Keratinocyte (primary cell): ENCODE measurements at regions not wholly inside any gene's neighbourhood (a gene's known extent, or its start where the extent isn't known, plus 50 kb on each side); places are given as distances from the start of the nearest gene placed in this dataset.

Experiments
- DNase-seq: peaks from one replicate; pipeline ENCODE4 v3.0.0-alpha.2; 2011; ENCODE audit warnings: low read depth, missing footprints, low spot score
- FAIRE-seq: peaks from 2 replicates; lab custom pipeline; 2011; peaks lifted over from hg19 to GRCh38; lab: Jason Lieb, UNC
- H2AFZ ChIP-seq: 2 replicates; pipeline ENCODE4 v1.6.0; 2012; ENCODE audit warnings: low read length, control low read depth, inconsistent platforms; ENCODE audit not compliant: control insufficient read depth
- H3K27ac ChIP-seq: 2 replicates; pipeline ENCODE4 v1.5.1; 2011; ENCODE audit warnings: low read length; ENCODE audit not compliant: control insufficient read depth, insufficient read depth
- H3K27me3 ChIP-seq: 3 replicates; pipeline ENCODE4 v1.6.0; 2011; ENCODE audit warnings: low read length; ENCODE audit not compliant: control insufficient read depth, insufficient read depth; ENCODE audit errors: extremely low read depth
- H3K36me3 ChIP-seq, 2 experiments: 2 replicates in 1 of 2; 3 replicates in 1 of 2; pipeline ENCODE4 v1.5.1; 2011; ENCODE audit warnings: low read length in 2 of 2, mild to moderate bottlenecking in 1 of 2; ENCODE audit not compliant: control insufficient read depth in 2 of 2, insufficient read depth in 2 of 2; ENCODE audit errors: extremely low read depth in 1 of 2
- H3K4me1 ChIP-seq: 3 replicates; pipeline ENCODE4 v1.5.1; 2011; ENCODE audit warnings: low read length; ENCODE audit not compliant: control insufficient read depth, insufficient read depth; ENCODE audit errors: extremely low read depth
- H3K4me2 ChIP-seq: 3 replicates; pipeline ENCODE4 v1.6.0; 2011; ENCODE audit warnings: low read depth, low read length; ENCODE audit not compliant: control insufficient read depth, insufficient read depth; ENCODE audit errors: extremely low read depth
- H3K4me3 ChIP-seq, 3 experiments: fragments of 200-600 bp in 1 of 3; sonication (generic) in 1 of 3; 2 replicates in 2 of 3; 3 replicates in 1 of 3; pipeline ENCODE4 v1.5.1; 2011 to 2016; ENCODE audit warnings: low read length in 3 of 3, mild to moderate bottlenecking in 3 of 3, control low read depth in 2 of 3, inconsistent platforms in 1 of 3, low read depth in 1 of 3, mixed read lengths in 1 of 3, mixed run types in 1 of 3, moderate library complexity in 1 of 3; ENCODE audit not compliant: control insufficient read depth in 2 of 3, insufficient read depth in 2 of 3; ENCODE audit errors: extremely low read depth in 1 of 3
- H3K79me2 ChIP-seq: 2 replicates; pipeline ENCODE4 v1.6.0; 2012; ENCODE audit warnings: low read length; ENCODE audit not compliant: control insufficient read depth, insufficient read depth
- H3K9ac ChIP-seq: 3 replicates; pipeline ENCODE4 v1.6.0; 2011; ENCODE audit warnings: low read length; ENCODE audit not compliant: control insufficient read depth, insufficient read depth; ENCODE audit errors: extremely low read depth
- H3K9me1 ChIP-seq: 3 replicates; pipeline ENCODE4 v1.6.0; 2011; ENCODE audit warnings: low read length; ENCODE audit not compliant: control insufficient read depth, insufficient read depth; ENCODE audit errors: extremely low read depth
- H3K9me3 ChIP-seq: 2 replicates; pipeline ENCODE4 v1.5.1; 2012; ENCODE audit warnings: low read depth, low read length; ENCODE audit not compliant: control insufficient read depth
- H4K20me1 ChIP-seq: 3 replicates; pipeline ENCODE4 v1.6.0; 2011; ENCODE audit warnings: low read length; ENCODE audit not compliant: control insufficient read depth, insufficient read depth; ENCODE audit errors: extremely low read depth
- EZH2 ChIP-seq: IDR thresholded peaks from one replicate; pipeline ENCODE4 v1.6.1; 2012; ENCODE audit warnings: inconsistent platforms, mild to moderate bottlenecking, low read length, moderate library complexity
- dilution Hi-C: fragments of 300-500 bp; cut with MboI; formaldehyde crosslinking; loops from one replicate; pipeline ENCODE4 v1.7.0; 2020; ENCODE audit warnings: low sequenced_read_pairs; ENCODE audit not compliant: extremely low pct_ligation_motif_present
- TF ChIP-seq, protein P1 (sequence below), 3 experiments: IDR thresholded peaks in 1 of 3; conservative IDR thresholded peaks in 1 of 3; optimal IDR thresholded peaks in 1 of 3; 2 replicates in 2 of 3; 3 replicates in 1 of 3; pipeline versions ENCODE3 to v1.5.1; 2011; ENCODE audit warnings: low read length in 3 of 3, mild to moderate bottlenecking in 3 of 3, moderate library complexity in 2 of 3, control low read depth in 1 of 3, inconsistent platforms in 1 of 3; ENCODE audit not compliant: insufficient read depth in 2 of 3; ENCODE audit errors: extremely low read depth in 1 of 3

GRCh38 chr20:60931696-60932095 lies 320.4 kb upstream of the CDH4 start:
- Histone ChIP-seq H3K79me2 (no peaks in the 10 kb centered on the region), H3K27ac (no peak overlapping the region), H3K36me3 (no peaks in the 10 kb centered on the region), H4K20me1 (no peaks in the 10 kb centered on the region), H3K9me1 (no peaks in the 10 kb centered on the region), H2AFZ (no peak overlapping the region), H3K4me2 (no peak overlapping the region), H3K27me3 (peaks cover 4% of the 10 kb centered on the region), H3K4me1 (no peaks in the 10 kb centered on the region), H3K4me3 (no peak overlapping the region), H3K9ac (no peak overlapping the region), H3K9me3 (no peaks in the 10 kb centered on the region)
- DNase-seq (no peak), FAIRE-seq (no peak)
- dilution Hi-C loops = no loop called here
- TF ChIP-seq, protein P1, sequence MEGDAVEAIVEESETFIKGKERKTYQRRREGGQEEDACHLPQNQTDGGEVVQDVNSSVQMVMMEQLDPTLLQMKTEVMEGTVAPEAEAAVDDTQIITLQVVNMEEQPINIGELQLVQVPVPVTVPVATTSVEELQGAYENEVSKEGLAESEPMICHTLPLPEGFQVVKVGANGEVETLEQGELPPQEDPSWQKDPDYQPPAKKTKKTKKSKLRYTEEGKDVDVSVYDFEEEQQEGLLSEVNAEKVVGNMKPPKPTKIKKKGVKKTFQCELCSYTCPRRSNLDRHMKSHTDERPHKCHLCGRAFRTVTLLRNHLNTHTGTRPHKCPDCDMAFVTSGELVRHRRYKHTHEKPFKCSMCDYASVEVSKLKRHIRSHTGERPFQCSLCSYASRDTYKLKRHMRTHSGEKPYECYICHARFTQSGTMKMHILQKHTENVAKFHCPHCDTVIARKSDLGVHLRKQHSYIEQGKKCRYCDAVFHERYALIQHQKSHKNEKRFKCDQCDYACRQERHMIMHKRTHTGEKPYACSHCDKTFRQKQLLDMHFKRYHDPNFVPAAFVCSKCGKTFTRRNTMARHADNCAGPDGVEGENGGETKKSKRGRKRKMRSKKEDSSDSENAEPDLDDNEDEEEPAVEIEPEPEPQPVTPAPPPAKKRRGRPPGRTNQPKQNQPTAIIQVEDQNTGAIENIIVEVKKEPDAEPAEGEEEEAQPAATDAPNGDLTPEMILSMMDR (optimal IDR thresholded peaks at IDR 0.05 in 1 of 3, IDR thresholded peaks at IDR 0.05 in 1 of 3, conservative IDR thresholded peaks at IDR 0.05 in 1 of 3; ENCODE audit: extremely low read depth in 1 of 3, insufficient read depth in 2 of 3, low read length in 3 of 3) = no peak
- TF ChIP-seq EZH2 = no peak

DNA sequence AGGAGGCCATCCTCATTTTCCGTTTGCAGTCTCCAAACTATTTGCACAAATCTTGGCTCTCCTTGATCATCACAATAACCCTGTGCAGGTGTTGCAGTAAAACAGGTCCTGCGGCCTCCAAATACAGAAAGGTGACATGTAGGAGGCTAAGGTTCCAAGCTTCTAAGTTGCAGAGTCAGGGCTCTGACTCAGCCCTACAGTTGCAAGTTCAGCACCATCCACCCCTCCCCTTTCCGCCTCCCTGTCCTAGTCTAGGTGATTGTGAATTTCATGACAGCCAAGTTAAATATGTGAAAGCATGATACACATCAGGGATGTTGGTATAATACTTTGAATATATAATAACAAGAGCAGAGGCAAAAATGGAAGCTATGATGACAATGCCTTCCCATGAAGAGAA lies 317.3 kb upstream of the CDH4 start:
- Histone ChIP-seq H2AFZ (no peak overlapping the region), H3K4me3 (no peak overlapping the region), H3K4me2 (no peak overlapping the region), H3K27me3 (peaks cover 3% of the 10 kb centered on the region), H3K4me1 (no peaks in the 10 kb centered on the region), H3K9me3 (no peaks in the 10 kb centered on the region), H4K20me1 (no peaks in the 10 kb centered on the region), H3K9me1 (no peaks in the 10 kb centered on the region), H3K9ac (no peak overlapping the region), H3K27ac (no peak overlapping the region), H3K36me3 (no peaks in the 10 kb centered on the region), H3K79me2 (no peaks in the 10 kb centered on the region)
- FAIRE-seq (no peak), DNase-seq (no peak)
- dilution Hi-C loops = no loop called here
- TF ChIP-seq, protein P1 (optimal IDR thresholded peaks at IDR 0.05 in 1 of 3, IDR thresholded peaks at IDR 0.05 in 1 of 3, conservative IDR thresholded peaks at IDR 0.05 in 1 of 3; ENCODE audit: extremely low read depth in 1 of 3, insufficient read depth in 2 of 3, low read length in 3 of 3) = no peak
- TF ChIP-seq EZH2 = no peak
